Effector memory CD4-positive, alpha-beta T cell (primary cell): ENCODE measurements at regions not wholly inside any gene's neighbourhood (a gene's known extent, or its start where the extent isn't known, plus 50 kb on each side); places are given as distances from the start of the nearest gene placed in this dataset.
"Not testable (repeated sequence)": the region's sequence is repeated elsewhere in the genome, so short reads cannot be mapped to it uniquely, and the experiment has no call there.

Experiments used
- DNase-seq, 3 donors: peaks; one replicate each; pipeline ENCODE4 v3.0.0-alpha.2; 2020
- H3K27ac ChIP-seq: 2 replicates; pipeline ENCODE4 v1.7.0; 2013; ENCODE audit warnings: mild to moderate bottlenecking, low read length, moderate library complexity; ENCODE audit not compliant: insufficient read depth, poor library complexity, severe bottlenecking
- H3K27me3 ChIP-seq: replicated peaks from 2 replicates; pipeline ENCODE4 v1.7.0; 2013; ENCODE audit warnings: mild to moderate bottlenecking, low read length; ENCODE audit not compliant: insufficient read depth, control insufficient read depth, poor library complexity, severe bottlenecking
- H3K36me3 ChIP-seq: 2 replicates; pipeline ENCODE4 v1.7.0; 2013; ENCODE audit warnings: mild to moderate bottlenecking, low read length, moderate library complexity; ENCODE audit not compliant: control insufficient read depth, insufficient read depth
- H3K4me1 ChIP-seq: 2 replicates; pipeline ENCODE4 v1.7.0; 2013; ENCODE audit warnings: low read length, mild to moderate bottlenecking; ENCODE audit not compliant: control insufficient read depth, insufficient read depth, poor library complexity, severe bottlenecking
- H3K4me3 ChIP-seq: 2 replicates; pipeline ENCODE4 v1.7.0; 2013; ENCODE audit warnings: low read length, low read depth, mild to moderate bottlenecking; ENCODE audit not compliant: insufficient read depth, poor library complexity, severe bottlenecking
- H3K9me3 ChIP-seq: 2 replicates; pipeline ENCODE4 v1.7.0; 2013; ENCODE audit warnings: mild to moderate bottlenecking, low read length, moderate library complexity; ENCODE audit not compliant: control insufficient read depth

- Histone ChIP-seq H3K4me1 (no peaks in the 10 kb centered on the region), H3K27me3 (peaks cover 2% of the 10 kb centered on the region), H3K36me3 (no peaks in the 10 kb centered on the region), H3K9me3 (no peaks in the 10 kb centered on the region), H3K27ac (no peak overlapping the region), H3K4me3 (no peak overlapping the region)
- DNase-seq = no peak
Observed at GRCh38 chr2:238771218-238771617, 76.7 kb upstream of the TWIST2 start.

- Histone ChIP-seq H3K27me3 (peaks cover 2% of the 10 kb centered on the region), H3K4me1 (no peaks in the 10 kb centered on the region), H3K4me3 (no peak overlapping the region), H3K9me3 (no peaks in the 10 kb centered on the region), H3K36me3 (no peaks in the 10 kb centered on the region), H3K27ac (no peak overlapping the region)
- no peak for DNase-seq
Observed at GRCh38 chr2:238771639-238772038, 76.2 kb upstream of the TWIST2 start.

GRCh38 chr2:238772635-238773297, 75.1 kb upstream of the TWIST2 start:
- no peaks in the 10 kb centered on the region for H3K36me3 ChIP-seq
- H3K27me3 ChIP-seq = peaks cover 2% of the 10 kb centered on the region
- no peaks in the 10 kb centered on the region for H3K9me3 ChIP-seq
- no peak for DNase-seq
- no peaks in the 10 kb centered on the region for H3K4me1 ChIP-seq
- no peak overlapping the region for H3K27ac ChIP-seq
- H3K4me3 ChIP-seq = no peak overlapping the region

GRCh38 chr2:238773472-238773871, 74.4 kb upstream of the TWIST2 start:
- Histone ChIP-seq H3K36me3 (no peaks in the 10 kb centered on the region), H3K4me1 (no peaks in the 10 kb centered on the region), H3K27me3 (peaks cover 2% of the 10 kb centered on the region), H3K4me3 (no peak overlapping the region), H3K9me3 (no peaks in the 10 kb centered on the region), H3K27ac (no peak overlapping the region)
- DNase-seq = no peak

- H3K27ac ChIP-seq = no peak overlapping the region
- H3K9me3 ChIP-seq = no peaks in the 10 kb centered on the region
- no peak overlapping the region for H3K4me3 ChIP-seq
- peaks cover 2% of the 10 kb centered on the region for H3K27me3 ChIP-seq
- no peak for DNase-seq
- H3K4me1 ChIP-seq = no peaks in the 10 kb centered on the region
- no peaks in the 10 kb centered on the region for H3K36me3 ChIP-seq
Observed at GRCh38 chr2:238774071-238774470, 73.8 kb upstream of the TWIST2 start.

- H3K27ac ChIP-seq = no peak overlapping the region
- H3K4me3 ChIP-seq = no peak overlapping the region
Observed at GRCh38 chr2:238774980-238775509, 72.8 kb upstream of the TWIST2 start.

GRCh38 chr2:238775591-238775990, 72.3 kb upstream of the TWIST2 start:
- DNase-seq = no peak
- no peaks in the 10 kb centered on the region for H3K9me3 ChIP-seq
- no peak overlapping the region for H3K27ac ChIP-seq
- H3K4me3 ChIP-seq = no peak overlapping the region
- no peaks in the 10 kb centered on the region for H3K36me3 ChIP-seq
- H3K27me3 ChIP-seq = no peaks in the 10 kb centered on the region
- H3K4me1 ChIP-seq = no peaks in the 10 kb centered on the region

More at GRCh38 chr2:238774980-238775509, 72.8 kb upstream of the TWIST2 start:
- Histone ChIP-seq H3K9me3 (no peaks in the 10 kb centered on the region), H3K27me3 (peaks cover 1% of the 10 kb centered on the region), H3K4me1 (no peaks in the 10 kb centered on the region), H3K36me3 (no peaks in the 10 kb centered on the region)
- no peak for DNase-seq

GRCh38 chr2:238776003-238776760, 71.7 kb upstream of the TWIST2 start:
- H3K36me3 ChIP-seq = no peaks in the 10 kb centered on the region
- no peaks in the 10 kb centered on the region for H3K27me3 ChIP-seq
- no peaks in the 10 kb centered on the region for H3K4me1 ChIP-seq
- no peak overlapping the region for H3K27ac ChIP-seq
- no peak overlapping the region for H3K4me3 ChIP-seq
- DNase-seq = no peak
- no peaks in the 10 kb centered on the region for H3K9me3 ChIP-seq

- not testable (repeated sequence) for H3K4me3 ChIP-seq, H3K36me3 ChIP-seq, H3K27ac ChIP-seq, DNase-seq, H3K9me3 ChIP-seq, H3K4me1 ChIP-seq, H3K27me3 ChIP-seq
Observed at GRCh38 chr2:238776761-238777046, 71.2 kb upstream of the TWIST2 start.

GRCh38 chr2:238777369-238778067, 70.4 kb upstream of the TWIST2 start:
- Histone ChIP-seq H3K36me3 (no peaks in the 10 kb centered on the region), H3K27ac (no peak overlapping the region), H3K4me1 (no peaks in the 10 kb centered on the region), H3K27me3 (no peaks in the 10 kb centered on the region), H3K9me3 (no peaks in the 10 kb centered on the region), H3K4me3 (no peak overlapping the region)
- no peak for DNase-seq
